ENCODE measurements at regions not wholly inside any gene's neighbourhood (a gene's known extent, or its start where the extent isn't known, plus 50 kb on each side); places are given as distances from the start of the nearest gene placed in this dataset.

- TF ChIP-seq POLR2AphosphoS5 (IDR thresholded peaks at IDR 0.05) (no peak), CTCF (IDR thresholded peaks at IDR 0.05) (no peak)
Observed at GRCh38 chr5:121378559-121379359, 472.9 kb upstream of the FTMT start.
